H9 (cell line): ENCODE measurements at regions not wholly inside any gene's neighbourhood (a gene's known extent, or its start where the extent isn't known, plus 50 kb on each side); places are given as distances from the start of the nearest gene placed in this dataset.

Experiments used
- DNase-seq: peaks from one replicate; pipeline ENCODE4 v3.0.0-alpha.2; 2017
- H2AFZ ChIP-seq: one replicate; pipeline ENCODE4 v1.6.1; 2013; ENCODE audit warnings: mild to moderate bottlenecking, low read length, control low read depth, moderate library complexity
- H2AK5ac ChIP-seq: 2 replicates; pipeline ENCODE4 v1.6.1; 2013; ENCODE audit warnings: low read length, control low read depth, mixed read lengths; ENCODE audit not compliant: insufficient read length
- H2BK120ac ChIP-seq: one replicate; pipeline ENCODE4 v1.6.1; 2013; ENCODE audit warnings: low read depth, mild to moderate bottlenecking, low read length, control low read depth, inconsistent platforms; ENCODE audit not compliant: poor library complexity, severe bottlenecking
- H2BK12ac ChIP-seq: 2 replicates; pipeline ENCODE4 v1.6.1; 2013; ENCODE audit warnings: low read length, control low read depth, mixed read lengths, low read depth; ENCODE audit not compliant: insufficient read length
- H2BK15ac ChIP-seq: 2 replicates; pipeline ENCODE4 v1.6.1; 2013; ENCODE audit warnings: low read depth, low read length, control low read depth
- H2BK20ac ChIP-seq: one replicate; pipeline ENCODE4 v1.6.1; 2013; ENCODE audit warnings: low read depth, mild to moderate bottlenecking, low read length, control low read depth, inconsistent platforms; ENCODE audit not compliant: poor library complexity, severe bottlenecking
- H2BK5ac ChIP-seq: 2 replicates; pipeline ENCODE4 v1.6.1; 2013; ENCODE audit warnings: low read length, control low read depth, mixed read lengths; ENCODE audit not compliant: insufficient read length
- H3K14ac ChIP-seq: 2 replicates; pipeline ENCODE4 v1.6.1; 2013; ENCODE audit warnings: low read length, control low read depth; ENCODE audit not compliant: insufficient read depth
- H3K18ac ChIP-seq: 2 replicates; pipeline ENCODE4 v1.6.1; 2013; ENCODE audit warnings: low read depth, mild to moderate bottlenecking, mixed read lengths, low read length, control low read depth; ENCODE audit not compliant: insufficient read length
- H3K23ac ChIP-seq: 2 replicates; pipeline ENCODE4 v1.6.1; 2013; ENCODE audit warnings: low read length, control low read depth, mixed read lengths, low read depth; ENCODE audit not compliant: insufficient read length
- H3K23me2 ChIP-seq: 2 replicates; pipeline ENCODE4 v1.6.1; 2013; ENCODE audit warnings: low read depth, mild to moderate bottlenecking, mixed read lengths, low read length, control low read depth; ENCODE audit not compliant: insufficient read length, poor library complexity, severe bottlenecking
- H3K27ac ChIP-seq: 2 replicates; pipeline ENCODE4 v1.5.1; 2013; ENCODE audit warnings: low read length, control low read depth, mixed read lengths, low read depth; ENCODE audit not compliant: insufficient read length
- H3K27me3 ChIP-seq: 2 replicates; pipeline ENCODE4 v1.6.1; 2013; ENCODE audit warnings: low read length, control low read depth, inconsistent platforms; ENCODE audit not compliant: insufficient read depth
- H3K4ac ChIP-seq: 2 replicates; pipeline ENCODE4 v1.6.1; 2013; ENCODE audit warnings: low read depth, mild to moderate bottlenecking, control low read depth, inconsistent platforms, low read length, moderate library complexity
- H3K4me1 ChIP-seq: 2 replicates; pipeline ENCODE4 v1.6.1; 2013; ENCODE audit warnings: low read length, control low read depth, inconsistent platforms; ENCODE audit not compliant: insufficient read depth
- H3K4me2 ChIP-seq: 2 replicates; pipeline ENCODE4 v1.6.1; 2013; ENCODE audit warnings: low read length, control low read depth, mixed read lengths; ENCODE audit not compliant: insufficient read length, insufficient read depth
- H3K56ac ChIP-seq: 2 replicates; pipeline ENCODE4 v1.6.1; 2013; ENCODE audit warnings: low read depth, mild to moderate bottlenecking, mixed read lengths, low read length, control low read depth; ENCODE audit not compliant: insufficient read length
- H3K79me1 ChIP-seq: 2 replicates; pipeline ENCODE4 v1.6.1; 2013; ENCODE audit warnings: low read depth, mild to moderate bottlenecking, moderate library complexity, low read length, control low read depth, inconsistent platforms; ENCODE audit not compliant: insufficient read depth, poor library complexity, severe bottlenecking
- H3K79me2 ChIP-seq: 2 replicates; pipeline ENCODE4 v1.6.1; 2013; ENCODE audit warnings: low read length, control low read depth, inconsistent platforms; ENCODE audit not compliant: insufficient read depth
- H3K9ac ChIP-seq: 2 replicates; pipeline ENCODE4 v1.6.1; 2013; ENCODE audit warnings: low read length, control low read depth, mixed read lengths; ENCODE audit not compliant: insufficient read length; ENCODE audit errors: extremely low read depth
- H3K9me3 ChIP-seq: one replicate; pipeline ENCODE4 v1.6.1; 2013; ENCODE audit warnings: low read depth, low read length, inconsistent platforms; ENCODE audit not compliant: control insufficient read depth
- H3T11ph ChIP-seq: one replicate; pipeline ENCODE4 v1.6.1; 2013; ENCODE audit warnings: mild to moderate bottlenecking, low read length, control low read depth, inconsistent platforms
- H4K20me1 ChIP-seq: one replicate; pipeline ENCODE4 v1.6.1; 2013; ENCODE audit not compliant: control insufficient read depth, insufficient read length, insufficient read depth
- H4K5ac ChIP-seq: 2 replicates; pipeline ENCODE4 v1.6.1; 2013; ENCODE audit warnings: low read depth, mild to moderate bottlenecking, mixed read lengths, low read length, control low read depth; ENCODE audit not compliant: insufficient read length
- H4K8ac ChIP-seq: replicated peaks from 2 replicates; pipeline ENCODE4 v1.6.1; 2013; ENCODE audit warnings: low read length, control low read depth, mixed read lengths, low read depth; ENCODE audit not compliant: insufficient read length
- H4K91ac ChIP-seq: 2 replicates; pipeline ENCODE4 v1.6.1; 2013; ENCODE audit warnings: low read depth, mild to moderate bottlenecking, moderate library complexity, mixed read lengths, low read length, control low read depth; ENCODE audit not compliant: insufficient read length
- H3K27ac Mint-ChIP-seq, 3 experiments: 2 replicates in 2 of 3; 3 replicates in 1 of 3; pipeline ENCODE4 v1.8.0; 2020 to 2021; ENCODE audit warnings: mixed read lengths in 3 of 3, mild to moderate bottlenecking in 1 of 3, moderate library complexity in 1 of 3
- H3K27me3 Mint-ChIP-seq: 2 replicates; pipeline ENCODE4 v1.8.0; 2021; ENCODE audit warnings: low read depth, mild to moderate bottlenecking, moderate library complexity, mixed read lengths
- H3K36me3 Mint-ChIP-seq, 3 experiments: 2 replicates in 2 of 3; 3 replicates in 1 of 3; pipeline ENCODE4 v1.8.0; 2020 to 2021; ENCODE audit warnings: low read depth in 3 of 3, mixed read lengths in 3 of 3; ENCODE audit not compliant: insufficient read depth in 1 of 3
- H3K4me1 Mint-ChIP-seq, 2 experiments: 2 replicates each; pipeline ENCODE4 v1.8.0; 2020; ENCODE audit warnings: mixed read lengths in 2 of 2
- H3K4me3 Mint-ChIP-seq, 2 experiments: 2 replicates in 1 of 2; 3 replicates in 1 of 2; pipeline ENCODE4 v1.8.0; 2020 to 2021; ENCODE audit warnings: mild to moderate bottlenecking in 2 of 2, mixed read lengths in 2 of 2, moderate library complexity in 1 of 2
- H3K9me3 Mint-ChIP-seq, 2 experiments: 2 replicates in 1 of 2; 3 replicates in 1 of 2; pipeline ENCODE4 v1.8.0; 2020; ENCODE audit warnings: mild to moderate bottlenecking in 2 of 2, mixed read lengths in 2 of 2, moderate library complexity in 1 of 2
- CTCF ChIP-seq: fragments of 200-600 bp; sonication (generic); conservative IDR thresholded peaks from 3 replicates; pipeline ENCODE4 v1.8.0; 2021; ENCODE audit warnings: antibody characterized with exemption, mild to moderate bottlenecking
- WGBS: extraction: QIAGEN DNeasy Blood & Tissue Kit; methylation state at CpG from one replicate; pipeline ENCODE4 v1.1.7; 2013; ENCODE audit warnings: missing lambda C conversion rate, low lambda C conversion rate, mixed read lengths; ENCODE audit not compliant: insufficient read length; ENCODE audit errors: extremely low coverage; 5-methylcytosine and 5-hydroxymethylcytosine counted together

- Histone ChIP-seq H3K9ac (no peak overlapping the region), H3K27ac (no peak overlapping the region), H3K4me2 (no peak overlapping the region), H3K9me3 (peaks cover 8% of the 10 kb centered on the region), H2AK5ac (no peak overlapping the region), H3K56ac (no peak overlapping the region), H3K4me1 (no peaks in the 10 kb centered on the region), H2BK120ac (no peak overlapping the region), H2BK12ac (no peak overlapping the region), H3K79me1 (no peaks in the 10 kb centered on the region), H3K4ac (no peak overlapping the region), H2BK15ac (no peak overlapping the region), H2AFZ (no peak overlapping the region), H3K23me2 (no peaks in the 10 kb centered on the region), H3K18ac (no peak overlapping the region), H4K8ac (no peak overlapping the region), H4K5ac (no peak overlapping the region), H3K79me2 (no peaks in the 10 kb centered on the region), H4K20me1 (no peaks in the 10 kb centered on the region), H2BK5ac (no peak overlapping the region), H4K91ac (no peak overlapping the region), H3K23ac (no peak overlapping the region), H3T11ph (no peak overlapping the region), H3K14ac (no peak overlapping the region), H3K27me3 (no peaks in the 10 kb centered on the region), H2BK20ac (no peak overlapping the region)
- no peak for DNase-seq
- H3K27ac Mint-ChIP-seq, result no peak overlapping the region
- H3K4me3 Mint-ChIP-seq, result no peak overlapping the region
- peaks cover 11 to 28% (median 19%) of the 10 kb centered on the region in 3 experiments for H3K36me3 Mint-ChIP-seq
- WGBS, result no CpG with 5 or more reads among the region's 4 CpGs
- no peak for TF ChIP-seq CTCF
- H3K9me3 Mint-ChIP-seq, result peaks cover 28 to 29% of the 10 kb centered on the region in 2 experiments
- H3K4me1 Mint-ChIP-seq, result 0 out of 4 replicates have a peak, but pooled peaks cover 0 to 3% of the 10 kb centered on the region in 2 experiments
- peaks cover 16% of the 10 kb centered on the region for H3K27me3 Mint-ChIP-seq
Observed at GRCh38 chr7:26006426-26006825, 145.6 kb upstream of the NFE2L3 start.
